Omental fat pad (tissue), 3 donors: ENCODE measurements at regions not wholly inside any gene's neighbourhood (a gene's known extent, or its start where the extent isn't known, plus 50 kb on each side); places are given as distances from the start of the nearest gene placed in this dataset.

Source experiments
- ATAC-seq: fragments of 150-250 bp; one replicate; pipeline ENCODE4 v1.9.1; 2016; ENCODE audit warnings: mild to moderate bottlenecking, moderate library complexity; ENCODE audit not compliant: low FRiP score
- DNase-seq: peaks from one replicate; pipeline ENCODE4 v3.0.0-alpha.2; 2019; ENCODE audit warnings: low spot score
- CTCF ChIP-seq, 3 donors: fragments of 450-650 bp; IDR thresholded peaks; one replicate each; pipeline ENCODE4 v1.5.1; 2016 to 2017; ENCODE audit warnings: antibody characterized with exemption in 3 of 3, mild to moderate bottlenecking in 3 of 3, moderate library complexity in 2 of 3

- ATAC-seq, result no peak
- DNase-seq, result no peak
Observed at GRCh38 chrX:110421500-110422455, 63.1 kb downstream of the RTL9 start.

GRCh38 chrX:110425222-110426154, 66.8 kb downstream of the RTL9 start:
- no peak for TF ChIP-seq CTCF (IDR thresholded peaks at IDR 0.05)
- ATAC-seq, result no peak
- no peak for DNase-seq

More at GRCh38 chrX:110421500-110422455, 63.1 kb downstream of the RTL9 start:
- no peak for TF ChIP-seq CTCF (IDR thresholded peaks at IDR 0.05)

GRCh38 chrX:110426155-110426504, 67.5 kb downstream of the RTL9 start:
- ATAC-seq (no peak), DNase-seq (no peak)
- TF ChIP-seq CTCF (IDR thresholded peaks at IDR 0.05), result no peak

GRCh38 chrX:110427076-110427475, 68.4 kb downstream of the RTL9 start:
- ATAC-seq (no peak), DNase-seq (no peak)
- TF ChIP-seq CTCF (IDR thresholded peaks at IDR 0.05), result no peak

- TF ChIP-seq CTCF (IDR thresholded peaks at IDR 0.05), result no peak
- DNase-seq, result no peak
- no peak for ATAC-seq
Observed at GRCh38 chrX:110428144-110428543, 69.5 kb downstream of the RTL9 start.

GRCh38 chrX:110430293-110431076, 71.8 kb downstream of the RTL9 start:
- DNase-seq (no peak), ATAC-seq (no peak)
- no peak for TF ChIP-seq CTCF (IDR thresholded peaks at IDR 0.05)
